ENCODE measurements at regions not wholly inside any gene's neighbourhood (a gene's known extent, or its start where the extent isn't known, plus 50 kb on each side); places are given as distances from the start of the nearest gene placed in this dataset.
"Not testable (repeated sequence)": the region's sequence is repeated elsewhere in the genome, so short reads cannot be mapped to it uniquely, and the experiment has no call there.

GRCh38 chr10:36781570-36781969, 343.8 kb upstream of the ANKRD30A start:
- Histone ChIP-seq H3K36me3 (no peaks in the 10 kb centered on the region), H3K9me3 (ENCODE audit: severe bottlenecking) (no peaks in the 10 kb centered on the region), H3K27me3 (ENCODE audit: insufficient read depth, low read depth, severe bottlenecking) (no peaks in the 10 kb centered on the region), H3K4me3 (ENCODE audit: low read depth, low read length) (no peak overlapping the region), H3K27ac (no peak overlapping the region)
- no peak for DNase-seq
- TF ChIP-seq, protein P1, sequence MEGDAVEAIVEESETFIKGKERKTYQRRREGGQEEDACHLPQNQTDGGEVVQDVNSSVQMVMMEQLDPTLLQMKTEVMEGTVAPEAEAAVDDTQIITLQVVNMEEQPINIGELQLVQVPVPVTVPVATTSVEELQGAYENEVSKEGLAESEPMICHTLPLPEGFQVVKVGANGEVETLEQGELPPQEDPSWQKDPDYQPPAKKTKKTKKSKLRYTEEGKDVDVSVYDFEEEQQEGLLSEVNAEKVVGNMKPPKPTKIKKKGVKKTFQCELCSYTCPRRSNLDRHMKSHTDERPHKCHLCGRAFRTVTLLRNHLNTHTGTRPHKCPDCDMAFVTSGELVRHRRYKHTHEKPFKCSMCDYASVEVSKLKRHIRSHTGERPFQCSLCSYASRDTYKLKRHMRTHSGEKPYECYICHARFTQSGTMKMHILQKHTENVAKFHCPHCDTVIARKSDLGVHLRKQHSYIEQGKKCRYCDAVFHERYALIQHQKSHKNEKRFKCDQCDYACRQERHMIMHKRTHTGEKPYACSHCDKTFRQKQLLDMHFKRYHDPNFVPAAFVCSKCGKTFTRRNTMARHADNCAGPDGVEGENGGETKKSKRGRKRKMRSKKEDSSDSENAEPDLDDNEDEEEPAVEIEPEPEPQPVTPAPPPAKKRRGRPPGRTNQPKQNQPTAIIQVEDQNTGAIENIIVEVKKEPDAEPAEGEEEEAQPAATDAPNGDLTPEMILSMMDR (IDR thresholded peaks at IDR 0.05; ENCODE audit: low read depth, low read length) = no peak

- no peak for DNase-seq
- H3K27ac ChIP-seq = no peak overlapping the region
- no peaks in the 10 kb centered on the region for H3K9me3 ChIP-seq (ENCODE audit: severe bottlenecking)
- no peaks in the 10 kb centered on the region for H3K27me3 ChIP-seq (ENCODE audit: insufficient read depth, low read depth, severe bottlenecking)
- no peaks in the 10 kb centered on the region for H3K36me3 ChIP-seq
- no peak overlapping the region for H3K4me3 ChIP-seq (ENCODE audit: low read depth, low read length)
- TF ChIP-seq, protein P1 (IDR thresholded peaks at IDR 0.05; ENCODE audit: low read depth, low read length) = no peak
Observed at GRCh38 chr10:36780158-36780557, 345.2 kb upstream of the ANKRD30A start.

DNA sequence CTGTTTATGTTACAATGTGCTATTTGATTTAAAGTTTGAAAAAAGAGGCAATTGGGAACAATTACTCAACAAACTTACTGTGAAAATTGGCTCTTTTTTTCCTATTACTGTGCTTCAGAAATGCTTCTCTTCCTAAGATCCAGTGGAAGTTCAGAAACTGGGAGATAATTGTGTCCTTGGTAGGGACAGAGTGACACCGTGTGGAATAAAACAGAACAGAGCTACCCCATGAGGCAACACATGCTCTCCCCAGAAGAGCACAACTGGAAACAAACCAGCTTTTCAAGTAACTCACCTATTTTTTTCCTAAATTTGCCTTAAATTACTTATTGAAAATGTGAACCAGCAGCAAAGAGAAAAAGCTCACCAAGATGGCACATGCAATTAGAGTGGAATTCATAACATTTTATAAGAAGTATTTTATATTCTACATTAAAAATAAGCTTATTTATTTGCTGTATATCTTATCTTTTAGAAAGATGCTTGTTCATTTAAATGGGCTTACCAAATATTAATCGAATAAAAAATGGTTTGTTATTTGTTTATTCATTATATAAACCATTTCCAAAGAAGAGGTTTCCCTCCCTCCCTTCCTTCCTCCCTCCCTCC, 346.1 kb upstream of the ANKRD30A start:
- TF ChIP-seq, protein P1 (IDR thresholded peaks at IDR 0.05; ENCODE audit: low read depth, low read length) = peak; percentile 69
- Histone ChIP-seq H3K36me3 (no peaks in the 10 kb centered on the region), H3K27me3 (ENCODE audit: insufficient read depth, low read depth, severe bottlenecking) (no peaks in the 10 kb centered on the region), H3K27ac (no peak overlapping the region), H3K4me3 (ENCODE audit: low read depth, low read length) (no peak overlapping the region), H3K9me3 (ENCODE audit: severe bottlenecking) (no peaks in the 10 kb centered on the region)
- peak; percentile 48 for DNase-seq

GRCh38 chr10:36778651-36779050, 346.7 kb upstream of the ANKRD30A start:
- Histone ChIP-seq H3K9me3 (ENCODE audit: severe bottlenecking) (no peaks in the 10 kb centered on the region), H3K36me3 (no peaks in the 10 kb centered on the region), H3K27me3 (ENCODE audit: insufficient read depth, low read depth, severe bottlenecking) (no peaks in the 10 kb centered on the region), H3K27ac (no peak overlapping the region), H3K4me3 (ENCODE audit: low read depth, low read length) (no peak overlapping the region)
- no peak for DNase-seq
- TF ChIP-seq, protein P1 (IDR thresholded peaks at IDR 0.05; ENCODE audit: low read depth, low read length) = no peak

GRCh38 chr10:36773652-36774051, 351.7 kb upstream of the ANKRD30A start:
- TF ChIP-seq, protein P1 (IDR thresholded peaks at IDR 0.05; ENCODE audit: low read depth, low read length) = no peak
- Histone ChIP-seq H3K36me3 (no peaks in the 10 kb centered on the region), H3K4me3 (ENCODE audit: low read depth, low read length) (no peak overlapping the region), H3K27me3 (ENCODE audit: insufficient read depth, low read depth, severe bottlenecking) (no peaks in the 10 kb centered on the region), H3K9me3 (ENCODE audit: severe bottlenecking) (no peaks in the 10 kb centered on the region), H3K27ac (no peak overlapping the region)
- no peak for DNase-seq

DNA sequence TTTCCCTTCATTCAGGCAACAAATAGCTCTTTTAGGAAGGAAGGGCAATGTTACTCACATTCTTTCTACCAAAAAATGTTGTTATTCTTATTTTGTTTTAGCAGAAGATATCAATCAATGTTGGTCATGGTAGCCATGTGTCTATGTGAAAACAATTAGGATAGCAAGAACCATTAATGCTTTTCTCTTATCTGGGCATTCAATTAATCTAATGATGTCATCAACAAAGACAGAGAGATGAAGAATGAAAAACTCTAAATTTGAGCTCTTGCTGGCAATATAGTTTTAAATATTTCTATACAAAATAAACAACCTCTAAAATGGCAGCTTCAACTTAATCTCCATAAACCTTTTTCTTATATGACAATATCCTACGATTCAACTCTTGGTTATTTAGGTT, 353.7 kb upstream of the ANKRD30A start:
- DNase-seq = no peak
- Histone ChIP-seq H3K4me3 (ENCODE audit: low read depth, low read length) (no peak overlapping the region), H3K36me3 (no peaks in the 10 kb centered on the region), H3K27me3 (ENCODE audit: insufficient read depth, low read depth, severe bottlenecking) (no peaks in the 10 kb centered on the region), H3K9me3 (ENCODE audit: severe bottlenecking) (no peaks in the 10 kb centered on the region), H3K27ac (no peak overlapping the region)
- TF ChIP-seq, protein P1 (IDR thresholded peaks at IDR 0.05; ENCODE audit: low read depth, low read length) = no peak

GRCh38 chr10:36769741-36770140, 355.7 kb upstream of the ANKRD30A start:
- H3K4me3 ChIP-seq (ENCODE audit: low read depth, low read length); H3K27ac ChIP-seq; H3K9me3 ChIP-seq (ENCODE audit: severe bottlenecking); DNase-seq; H3K36me3 ChIP-seq; H3K27me3 ChIP-seq (ENCODE audit: insufficient read depth, low read depth, severe bottlenecking): not testable (repeated sequence)
